ENCODE measurements at regions not wholly inside any gene's neighbourhood (a gene's known extent, or its start where the extent isn't known, plus 50 kb on each side); places are given as distances from the start of the nearest gene placed in this dataset.
"Not testable (repeated sequence)": the region's sequence is repeated elsewhere in the genome, so short reads cannot be mapped to it uniquely, and the experiment has no call there.

- not testable (repeated sequence) for H3K27me3 ChIP-seq (ENCODE audit: insufficient read depth, low read depth, low read length); H3K4me2 ChIP-seq (ENCODE audit: low read length); H3K79me2 ChIP-seq (replicated peaks; ENCODE audit: insufficient read depth, low read length); H3K9me2 ChIP-seq (ENCODE audit: insufficient read depth, low read length); H4K20me1 ChIP-seq (ENCODE audit: insufficient read depth); H2AFZ ChIP-seq (ENCODE audit: low read depth, low read length); H3F3A ChIP-seq (ENCODE audit: insufficient read depth, low read length, poor library complexity, severe bottlenecking); H3K9me3 ChIP-seq (ENCODE audit: low read length); H3K4me3 ChIP-seq (ENCODE audit: low read length); H3K36me3 ChIP-seq (ENCODE audit: insufficient read depth, low read length); H3K9ac ChIP-seq (ENCODE audit: low read length)
- TF ChIP-seq POLR2AphosphoS5 (IDR thresholded peaks at IDR 0.05): peak; percentile 67
- peak overlapping the region; percentile 53 for H3K27ac ChIP-seq (ENCODE audit: low read length)
Measured at GRCh38 chrX:2630008-2630934, 60.8 kb upstream of the CD99 start.

- H3K9me2 ChIP-seq (ENCODE audit: insufficient read depth, low read length): no peaks in the 10 kb centered on the region
- H3F3A ChIP-seq (ENCODE audit: insufficient read depth, low read length, poor library complexity, severe bottlenecking): no peaks in the 10 kb centered on the region
- H3K4me3 ChIP-seq (ENCODE audit: low read length): peak overlapping the region; percentile 20
- H3K79me2 ChIP-seq (replicated peaks; ENCODE audit: insufficient read depth, low read length): no peaks in the 10 kb centered on the region
- H3K4me2 ChIP-seq (ENCODE audit: low read length): no peak overlapping the region
- H2AFZ ChIP-seq (ENCODE audit: low read depth, low read length): no peak overlapping the region
- no peak overlapping the region for H3K9ac ChIP-seq (ENCODE audit: low read length)
- no peaks in the 10 kb centered on the region for H3K9me3 ChIP-seq (ENCODE audit: low read length)
- H3K36me3 ChIP-seq (ENCODE audit: insufficient read depth, low read length): no peaks in the 10 kb centered on the region
- no peaks in the 10 kb centered on the region for H4K20me1 ChIP-seq (ENCODE audit: insufficient read depth)
- H3K27me3 ChIP-seq (ENCODE audit: insufficient read depth, low read depth, low read length): no peaks in the 10 kb centered on the region
- no peak for TF ChIP-seq SMC3 (conservative IDR thresholded peaks at IDR 0.05; ENCODE audit: poor library complexity)
- peak; percentile 23 for TF ChIP-seq POLR2AphosphoS5 (IDR thresholded peaks at IDR 0.05)
- no peak for TF ChIP-seq TAF1 (IDR thresholded peaks at IDR 0.05; ENCODE audit: low read depth)
- peak overlapping the region; percentile 44 for H3K27ac ChIP-seq (ENCODE audit: low read length)
Measured at GRCh38 chrX:2629316-2630007, 61.6 kb upstream of the CD99 start.

GRCh38 chrX:2628751-2629315, 62.3 kb upstream of the CD99 start:
- H3K36me3 ChIP-seq (ENCODE audit: insufficient read depth, low read length): no peaks in the 10 kb centered on the region

More at GRCh38 chrX:2628751-2629315, 62.3 kb upstream of the CD99 start:
- Histone ChIP-seq H2AFZ (ENCODE audit: low read depth, low read length) (no peak overlapping the region), H3F3A (ENCODE audit: insufficient read depth, low read length, poor library complexity, severe bottlenecking) (no peaks in the 10 kb centered on the region), H3K79me2 (replicated peaks; ENCODE audit: insufficient read depth, low read length) (no peaks in the 10 kb centered on the region), H3K27ac (ENCODE audit: low read length) (peak overlapping the region; percentile 44), H3K9ac (ENCODE audit: low read length) (no peak overlapping the region), H3K27me3 (ENCODE audit: insufficient read depth, low read depth, low read length) (no peaks in the 10 kb centered on the region), H3K4me3 (ENCODE audit: low read length) (peak overlapping the region; percentile 4), H4K20me1 (ENCODE audit: insufficient read depth) (no peaks in the 10 kb centered on the region), H3K4me2 (ENCODE audit: low read length) (no peak overlapping the region), H3K9me3 (ENCODE audit: low read length) (no peaks in the 10 kb centered on the region), H3K9me2 (ENCODE audit: insufficient read depth, low read length) (no peaks in the 10 kb centered on the region)
- TF ChIP-seq REST (IDR thresholded peaks at IDR 0.05; ENCODE audit: borderline replicate concordance): no peak
- TF ChIP-seq POLR2AphosphoS5 (IDR thresholded peaks at IDR 0.05): no peak
- TF ChIP-seq MXI1 (conservative IDR thresholded peaks at IDR 0.05; ENCODE audit: poor library complexity, severe bottlenecking): no peak
- TF ChIP-seq CTCF (IDR thresholded peaks at IDR 0.05; ENCODE audit: poor library complexity, severe bottlenecking): no peak
- no peak for TF ChIP-seq TAF1 (IDR thresholded peaks at IDR 0.05; ENCODE audit: low read depth)
- no peak for TF ChIP-seq SMC3 (conservative IDR thresholded peaks at IDR 0.05; ENCODE audit: poor library complexity)
- no peak for TF ChIP-seq EP300 (conservative IDR thresholded peaks at IDR 0.05; ENCODE audit: poor library complexity, severe bottlenecking)
- no peak for TF ChIP-seq RAD21 (conservative IDR thresholded peaks at IDR 0.05)
- TF ChIP-seq EZH2 (IDR thresholded peaks at IDR 0.05; ENCODE audit: borderline replicate concordance, insufficient read depth, low read length, poor library complexity, severe bottlenecking): no peak
